Activated naive CD8-positive, alpha-beta T cell treated with anti-CD3 and anti-CD28 coated beads, Interleukin-2, amount 50 U/mL, for 24 hours (primary cell): ENCODE measurements at regions not wholly inside any gene's neighbourhood (a gene's known extent, or its start where the extent isn't known, plus 50 kb on each side); places are given as distances from the start of the nearest gene placed in this dataset.
"Not testable (repeated sequence)": the region's sequence is repeated elsewhere in the genome, so short reads cannot be mapped to it uniquely, and the experiment has no call there.

ENCODE experiments used
- ATAC-seq: fragments of 150-1000 bp; cut with Tn5 transposase; one replicate; pipeline ENCODE4 v1.10.0; 2021
- DNase-seq: peaks from one replicate; pipeline ENCODE4 v3.0.0; 2021
- H3K27ac Mint-ChIP-seq: one replicate; pipeline ENCODE4 v1.8.0; 2021; ENCODE audit warnings: mild to moderate bottlenecking, mixed read lengths
- H3K27me3 Mint-ChIP-seq: one replicate; pipeline ENCODE4 v1.8.0; 2021; ENCODE audit warnings: mixed read lengths
- H3K36me3 Mint-ChIP-seq: one replicate; pipeline ENCODE4 v1.8.0; 2021; ENCODE audit warnings: low read depth, mixed read lengths
- H3K4me1 Mint-ChIP-seq: one replicate; pipeline ENCODE4 v1.8.0; 2021; ENCODE audit warnings: mixed read lengths
- H3K4me3 Mint-ChIP-seq: one replicate; pipeline ENCODE4 v1.8.0; 2021; ENCODE audit warnings: mild to moderate bottlenecking, moderate library complexity, mixed read lengths
- H3K9me3 Mint-ChIP-seq: one replicate; pipeline ENCODE4 v1.8.0; 2021; ENCODE audit warnings: mixed read lengths

- Mint-ChIP-seq H3K4me3 (no peak overlapping the region), H3K36me3 (no peaks in the 10 kb centered on the region), H3K4me1 (no peaks in the 10 kb centered on the region), H3K27ac (no peak overlapping the region), H3K27me3 (peaks cover 5% of the 10 kb centered on the region), H3K9me3 (no peaks in the 10 kb centered on the region)
- no peak for ATAC-seq
- no peak for DNase-seq
Observed at GRCh38 chr4:112946127-112946526, 103.3 kb upstream of the ANK2 start.

GRCh38 chr4:112947616-112948015 is 101.8 kb upstream of the ANK2 start:
- Mint-ChIP-seq H3K4me3 (no peak overlapping the region), H3K27ac (no peak overlapping the region), H3K27me3 (peaks cover 10% of the 10 kb centered on the region), H3K4me1 (no peaks in the 10 kb centered on the region), H3K9me3 (no peaks in the 10 kb centered on the region), H3K36me3 (no peaks in the 10 kb centered on the region)
- DNase-seq (no peak), ATAC-seq (no peak)

GRCh38 chr4:112951362-112952312 is 97.8 kb upstream of the ANK2 start:
- DNase-seq (no peak), ATAC-seq (no peak)
- Mint-ChIP-seq H3K9me3 (no peaks in the 10 kb centered on the region), H3K27ac (no peak overlapping the region), H3K4me1 (no peaks in the 10 kb centered on the region), H3K4me3 (no peak overlapping the region), H3K36me3 (no peaks in the 10 kb centered on the region), H3K27me3 (peaks cover 10% of the 10 kb centered on the region)

GRCh38 chr4:112952313-112952700 is 97.1 kb upstream of the ANK2 start:
- ATAC-seq: no peak
- H3K27ac Mint-ChIP-seq: no peak overlapping the region

GRCh38 chr4:112953262-112953661 is 96.2 kb upstream of the ANK2 start:
- Mint-ChIP-seq H3K4me3 (no peak overlapping the region), H3K4me1 (no peaks in the 10 kb centered on the region), H3K27ac (no peak overlapping the region), H3K27me3 (peaks cover 10% of the 10 kb centered on the region), H3K9me3 (no peaks in the 10 kb centered on the region), H3K36me3 (no peaks in the 10 kb centered on the region)
- ATAC-seq (no peak), DNase-seq (no peak)

More at GRCh38 chr4:112952313-112952700, 97.1 kb upstream of the ANK2 start:
- no peak for DNase-seq
- Mint-ChIP-seq H3K4me3 (no peak overlapping the region), H3K36me3 (no peaks in the 10 kb centered on the region), H3K4me1 (no peaks in the 10 kb centered on the region), H3K27me3 (peaks cover 10% of the 10 kb centered on the region), H3K9me3 (no peaks in the 10 kb centered on the region)

- H3K27ac Mint-ChIP-seq: no peak overlapping the region
- no peaks in the 10 kb centered on the region for H3K4me1 Mint-ChIP-seq
- H3K9me3 Mint-ChIP-seq: no peaks in the 10 kb centered on the region
- ATAC-seq (no peak), DNase-seq (no peak)
- no peak overlapping the region for H3K4me3 Mint-ChIP-seq
- H3K36me3 Mint-ChIP-seq: no peaks in the 10 kb centered on the region
- H3K27me3 Mint-ChIP-seq: peaks cover 10% of the 10 kb centered on the region
Observed at GRCh38 chr4:112954286-112954685, 95.2 kb upstream of the ANK2 start.

- peaks cover 4% of the 10 kb centered on the region for H3K27me3 Mint-ChIP-seq
- no peak for ATAC-seq
- no peak overlapping the region for H3K27ac Mint-ChIP-seq
- no peak overlapping the region for H3K4me3 Mint-ChIP-seq
- no peaks in the 10 kb centered on the region for H3K36me3 Mint-ChIP-seq
- no peaks in the 10 kb centered on the region for H3K4me1 Mint-ChIP-seq
- no peak for DNase-seq
- no peaks in the 10 kb centered on the region for H3K9me3 Mint-ChIP-seq
Observed at GRCh38 chr4:112956484-112956896, 93.0 kb upstream of the ANK2 start.

- H3K9me3 Mint-ChIP-seq, H3K36me3 Mint-ChIP-seq, ATAC-seq, H3K27me3 Mint-ChIP-seq, H3K4me3 Mint-ChIP-seq, H3K27ac Mint-ChIP-seq, H3K4me1 Mint-ChIP-seq, DNase-seq: not testable (repeated sequence)
Observed at GRCh38 chr4:112957764-112958163, 91.7 kb upstream of the ANK2 start.

GRCh38 chr4:112966701-112967488 is 82.6 kb upstream of the ANK2 start:
- ATAC-seq (no peak), DNase-seq (no peak)
- peaks cover 4% of the 10 kb centered on the region for H3K27me3 Mint-ChIP-seq
- no peak overlapping the region for H3K27ac Mint-ChIP-seq
- peaks cover 2% of the 10 kb centered on the region for H3K36me3 Mint-ChIP-seq
- H3K9me3 Mint-ChIP-seq: peaks cover 9% of the 10 kb centered on the region
- no peaks in the 10 kb centered on the region for H3K4me1 Mint-ChIP-seq
- H3K4me3 Mint-ChIP-seq: no peak overlapping the region

- H3K9me3 Mint-ChIP-seq: peaks cover 9% of the 10 kb centered on the region
- no peak overlapping the region for H3K27ac Mint-ChIP-seq
- peaks cover 4% of the 10 kb centered on the region for H3K27me3 Mint-ChIP-seq
- ATAC-seq (no peak), DNase-seq (no peak)
- no peaks in the 10 kb centered on the region for H3K4me1 Mint-ChIP-seq
- H3K4me3 Mint-ChIP-seq: no peak overlapping the region
- H3K36me3 Mint-ChIP-seq: peaks cover 2% of the 10 kb centered on the region
Observed at GRCh38 chr4:112968451-112969159, 80.8 kb upstream of the ANK2 start.

GRCh38 chr4:112970903-112971302 is 78.5 kb upstream of the ANK2 start:
- Mint-ChIP-seq H3K4me1 (no peaks in the 10 kb centered on the region), H3K9me3 (no peaks in the 10 kb centered on the region), H3K27me3 (peaks cover 4% of the 10 kb centered on the region), H3K36me3 (no peaks in the 10 kb centered on the region), H3K4me3 (no peak overlapping the region), H3K27ac (no peak overlapping the region)
- no peak for ATAC-seq
- no peak for DNase-seq

GRCh38 chr4:112973750-112974251 is 75.7 kb upstream of the ANK2 start:
- H3K27me3 Mint-ChIP-seq: no peaks in the 10 kb centered on the region
- no peaks in the 10 kb centered on the region for H3K4me1 Mint-ChIP-seq
- H3K4me3 Mint-ChIP-seq: no peak overlapping the region
- ATAC-seq: no peak
- no peak overlapping the region for H3K27ac Mint-ChIP-seq
- no peak for DNase-seq
- no peaks in the 10 kb centered on the region for H3K9me3 Mint-ChIP-seq
- no peaks in the 10 kb centered on the region for H3K36me3 Mint-ChIP-seq

- Mint-ChIP-seq H3K36me3 (no peaks in the 10 kb centered on the region), H3K4me1 (no peaks in the 10 kb centered on the region), H3K9me3 (no peaks in the 10 kb centered on the region), H3K27ac (no peak overlapping the region), H3K4me3 (no peak overlapping the region), H3K27me3 (no peaks in the 10 kb centered on the region)
- no peak for DNase-seq
- no peak for ATAC-seq
Observed at GRCh38 chr4:112975567-112976355, 73.7 kb upstream of the ANK2 start.
